ENCODE measurements at regions not wholly inside any gene's neighbourhood (a gene's known extent, or its start where the extent isn't known, plus 50 kb on each side); places are given as distances from the start of the nearest gene placed in this dataset.

GRCh38 chr6:170025341-170025911 lies 265.5 kb downstream of the DLL1 start:
- H3K27ac ChIP-seq (ENCODE audit: insufficient read depth, low read depth, low read length), result no peak overlapping the region
- no peak overlapping the region for H3K4me3 ChIP-seq (replicated peaks in 1 of 3; ENCODE audit: insufficient read depth in 1 of 3, low read depth in 1 of 3, low read length in 3 of 3)
- no peak overlapping the region for H3K9ac ChIP-seq (replicated peaks; ENCODE audit: extremely low read depth, insufficient read depth, low read length)

GRCh38 chr6:170024940-170025339 lies 265.9 kb downstream of the DLL1 start:
- Histone ChIP-seq H4K20me1 (replicated peaks; ENCODE audit: control insufficient read depth, extremely low read depth, insufficient read depth, low read length) (no peaks in the 10 kb centered on the region), H2AFZ (ENCODE audit: low read depth, low read length) (no peak overlapping the region), H3K9ac (replicated peaks; ENCODE audit: extremely low read depth, insufficient read depth, low read length) (no peak overlapping the region), H3K4me2 (ENCODE audit: insufficient read depth, low read length) (no peak overlapping the region), H3K79me2 (ENCODE audit: control insufficient read depth, insufficient read depth, low read length) (no peaks in the 10 kb centered on the region), H3K9me1 (replicated peaks; ENCODE audit: control insufficient read depth, extremely low read depth, insufficient read depth, low read length) (no peaks in the 10 kb centered on the region), H3K4me3 (replicated peaks in 1 of 3; ENCODE audit: insufficient read depth in 1 of 3, low read depth in 1 of 3, low read length in 3 of 3) (no peak overlapping the region), H3K4me1 (ENCODE audit: control insufficient read depth, extremely low read depth, insufficient read depth, low read length) (no peaks in the 10 kb centered on the region), H3K9me3 (replicated peaks; ENCODE audit: control insufficient read depth, insufficient read depth, low read length) (no peaks in the 10 kb centered on the region), H3K27me3 (ENCODE audit: control insufficient read depth in 2 of 2, insufficient read depth in 2 of 2, low read length in 2 of 2) (no peaks in the 10 kb centered on the region), H3K36me3 (ENCODE audit: control insufficient read depth in 2 of 2, extremely low read depth in 1 of 2, insufficient read depth in 2 of 2, low read length in 2 of 2) (no peaks in the 10 kb centered on the region), H3K27ac (ENCODE audit: insufficient read depth, low read depth, low read length) (no peak overlapping the region)
- ChIA-PET CTCF (no interaction called here), POLR2A (no interaction called here)
- BruUV-seq (replicated peaks), result no TSS peak
- intact Hi-C loops (cut with micrococcal nuclease) (no loop called here), dilution Hi-C loops (cut with MboI; ENCODE audit: extremely low pct_ligation_motif_present, low sequenced_read_pairs) (no loop called here)
- FAIRE-seq (no peak), DNase-seq (ENCODE audit: low read depth, low spot score) (no peak)
- TF ChIP-seq GATA2 (IDR thresholded peaks at IDR 0.05; ENCODE audit: insufficient read depth, insufficient read length, low read depth, low read length), result no peak

More at GRCh38 chr6:170025341-170025911, 265.5 kb downstream of the DLL1 start:
- Histone ChIP-seq H3K36me3 (ENCODE audit: control insufficient read depth in 2 of 2, extremely low read depth in 1 of 2, insufficient read depth in 2 of 2, low read length in 2 of 2) (no peaks in the 10 kb centered on the region), H3K4me1 (ENCODE audit: control insufficient read depth, extremely low read depth, insufficient read depth, low read length) (no peaks in the 10 kb centered on the region), H3K79me2 (ENCODE audit: control insufficient read depth, insufficient read depth, low read length) (no peaks in the 10 kb centered on the region), H2AFZ (ENCODE audit: low read depth, low read length) (no peak overlapping the region), H3K9me3 (replicated peaks; ENCODE audit: control insufficient read depth, insufficient read depth, low read length) (no peaks in the 10 kb centered on the region), H3K4me2 (ENCODE audit: insufficient read depth, low read length) (no peak overlapping the region), H4K20me1 (replicated peaks; ENCODE audit: control insufficient read depth, extremely low read depth, insufficient read depth, low read length) (no peaks in the 10 kb centered on the region), H3K27me3 (ENCODE audit: control insufficient read depth in 2 of 2, insufficient read depth in 2 of 2, low read length in 2 of 2) (no peaks in the 10 kb centered on the region), H3K9me1 (replicated peaks; ENCODE audit: control insufficient read depth, extremely low read depth, insufficient read depth, low read length) (no peaks in the 10 kb centered on the region)
- dilution Hi-C loops (cut with MboI; ENCODE audit: extremely low pct_ligation_motif_present, low sequenced_read_pairs), result no loop called here
- ChIA-PET POLR2A (no interaction called here), CTCF (no interaction called here)
- DNase-seq (ENCODE audit: low read depth, low spot score), result no peak
- BruUV-seq (replicated peaks), result no TSS peak
- TF ChIP-seq GATA2 (IDR thresholded peaks at IDR 0.05; ENCODE audit: insufficient read depth, insufficient read length, low read depth, low read length), result no peak
- no peak for TF ChIP-seq EZH2 (IDR thresholded peaks at IDR 0.05; ENCODE audit: borderline replicate concordance, low read depth, low read length, severe bottlenecking)
- no peak for TF ChIP-seq POLR2AphosphoS5 (IDR thresholded peaks at IDR 0.05; ENCODE audit: insufficient read depth, low read depth, low read length)
- TF ChIP-seq MAX (IDR thresholded peaks at IDR 0.05; ENCODE audit: insufficient read depth, insufficient read length), result no peak
- TF ChIP-seq MYC (IDR thresholded peaks at IDR 0.05; ENCODE audit: low read depth, low read length), result no peak
- TF ChIP-seq JUN (IDR thresholded peaks at IDR 0.05; ENCODE audit: borderline replicate concordance, insufficient read depth, insufficient read length, low read depth), result no peak
- no peak for TF ChIP-seq FOS (IDR thresholded peaks at IDR 0.05; ENCODE audit: borderline replicate concordance, insufficient read depth, low read length)
- intact Hi-C loops (cut with micrococcal nuclease), result no loop called here
- FAIRE-seq, result no peak
